Vagina (tissue), 2 donors: ENCODE measurements at regions not wholly inside any gene's neighbourhood (a gene's known extent, or its start where the extent isn't known, plus 50 kb on each side); places are given as distances from the start of the nearest gene placed in this dataset.
"Not testable (repeated sequence)": the region's sequence is repeated elsewhere in the genome, so short reads cannot be mapped to it uniquely, and the experiment has no call there.

Source experiments
- DNase-seq, 2 donors: peaks; one replicate each; pipeline ENCODE4 v3.0.0-alpha.2; 2017; ENCODE audit errors: extremely low spot score in 2 of 2
- H3K27ac ChIP-seq: fragments of 200-600 bp; sonication (generic); one replicate; pipeline ENCODE4 v1.5.1; 2019
- H3K27me3 ChIP-seq: fragments of 200-600 bp; sonication (generic); one replicate; pipeline ENCODE4 v1.5.1; 2019
- H3K36me3 ChIP-seq, 2 donors: fragments of 200-600 bp; sonication (generic); one replicate each; pipeline ENCODE4 v1.5.1; 2017 to 2019
- H3K4me1 ChIP-seq: fragments of 200-600 bp; sonication (generic); one replicate; pipeline ENCODE4 v1.5.1; 2019
- H3K4me3 ChIP-seq, 2 donors: fragments of 200-600 bp; sonication (generic); 1 replicate in 1 of 2; 2 replicates in 1 of 2; pipeline ENCODE4 v1.5.1; 2016 to 2019
- H3K9me3 ChIP-seq: fragments of 200-600 bp; sonication (generic); one replicate; pipeline ENCODE4 v1.5.1; 2019
- CTCF ChIP-seq, 3 experiments: fragments of 450-650 bp in 2 of 3; fragments of 200-600 bp in 1 of 3; sonication (generic) in 1 of 3; IDR thresholded peaks; one replicate each; pipeline ENCODE4 v1.5.1; 2017 to 2019; ENCODE audit warnings: antibody characterized with exemption in 3 of 3, mild to moderate bottlenecking in 2 of 3, moderate library complexity in 2 of 3
- POLR2A ChIP-seq, 2 donors: fragments of 450-650 bp; IDR thresholded peaks; one replicate each; pipeline ENCODE4 v1.6.1; 2017; ENCODE audit warnings: antibody characterized with exemption in 2 of 2, mild to moderate bottlenecking in 2 of 2, moderate library complexity in 2 of 2
- POLR2AphosphoS5 ChIP-seq, 2 donors: sonication (generic); formaldehyde crosslinking; IDR thresholded peaks; one replicate each; pipeline ENCODE4 v1.9.0; 2017; ENCODE audit warnings: antibody characterized with exemption in 2 of 2, mild to moderate bottlenecking in 2 of 2, low read depth in 1 of 2; ENCODE audit not compliant: insufficient read depth in 1 of 2
- intact Hi-C: fragments of 100-400 bp; cut with DNase I; formaldehyde crosslinking; loops from one replicate; pipeline ENCODE4 v1.15.1; 2023

GRCh38 chr16:79947771-79948170 lies 347.2 kb upstream of the MAF start:
- intact Hi-C loops, result no loop called here
- Histone ChIP-seq H3K27me3 (no peaks in the 10 kb centered on the region), H3K27ac (no peak overlapping the region), H3K4me3 (no peak overlapping the region), H3K36me3 (no peaks in the 10 kb centered on the region), H3K4me1 (no peaks in the 10 kb centered on the region), H3K9me3 (no peaks in the 10 kb centered on the region)
- DNase-seq, result no peak
- no peak for TF ChIP-seq POLR2A (IDR thresholded peaks at IDR 0.05)
- TF ChIP-seq POLR2AphosphoS5 (IDR thresholded peaks at IDR 0.05; ENCODE audit: insufficient read depth in 1 of 2, low read depth in 1 of 2), result no peak
- TF ChIP-seq CTCF (IDR thresholded peaks at IDR 0.05), result no peak

- no peak overlapping the region for H3K4me3 ChIP-seq
- H3K4me1 ChIP-seq, result no peaks in the 10 kb centered on the region
- no peak for DNase-seq
- H3K27ac ChIP-seq, result no peak overlapping the region
- no peaks in the 10 kb centered on the region for H3K36me3 ChIP-seq
- TF ChIP-seq POLR2AphosphoS5 (IDR thresholded peaks at IDR 0.05; ENCODE audit: insufficient read depth in 1 of 2, low read depth in 1 of 2) (no peak), POLR2A (IDR thresholded peaks at IDR 0.05) (no peak), CTCF (IDR thresholded peaks at IDR 0.05) (no peak)
- no peaks in the 10 kb centered on the region for H3K27me3 ChIP-seq
- intact Hi-C loops, result no loop called here
- H3K9me3 ChIP-seq, result no peaks in the 10 kb centered on the region
Measured at GRCh38 chr16:79946252-79946651, 345.7 kb upstream of the MAF start.

DNA sequence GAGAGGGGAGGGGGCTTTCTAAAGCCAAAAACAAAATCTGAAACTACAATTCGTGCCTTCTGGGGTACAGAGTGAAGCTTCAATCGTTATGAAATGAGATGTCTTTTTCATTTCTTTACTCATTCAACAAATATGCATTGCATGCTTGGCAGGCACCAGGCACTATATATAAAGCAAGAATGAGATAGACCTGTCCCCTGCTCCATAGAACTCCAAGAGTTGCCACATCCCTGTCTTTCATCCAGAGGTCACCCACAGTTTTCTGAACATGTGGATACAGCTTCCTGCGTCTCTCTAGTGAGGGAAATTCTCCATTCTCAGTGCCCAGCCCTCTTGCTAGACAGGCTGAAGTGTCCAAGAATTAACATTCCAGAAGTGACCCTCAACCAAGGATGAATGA lies 343.2 kb upstream of the MAF start:
- no peaks in the 10 kb centered on the region for H3K36me3 ChIP-seq
- H3K9me3 ChIP-seq, result no peaks in the 10 kb centered on the region
- H3K4me3 ChIP-seq, result no peak overlapping the region
- no peaks in the 10 kb centered on the region for H3K4me1 ChIP-seq
- H3K27ac ChIP-seq, result no peak overlapping the region
- no peak for DNase-seq
- intact Hi-C loops, result no loop called here
- TF ChIP-seq CTCF (IDR thresholded peaks at IDR 0.05) (no peak), POLR2A (IDR thresholded peaks at IDR 0.05) (no peak), POLR2AphosphoS5 (IDR thresholded peaks at IDR 0.05; ENCODE audit: insufficient read depth in 1 of 2, low read depth in 1 of 2) (no peak)
- H3K27me3 ChIP-seq, result no peaks in the 10 kb centered on the region

DNA sequence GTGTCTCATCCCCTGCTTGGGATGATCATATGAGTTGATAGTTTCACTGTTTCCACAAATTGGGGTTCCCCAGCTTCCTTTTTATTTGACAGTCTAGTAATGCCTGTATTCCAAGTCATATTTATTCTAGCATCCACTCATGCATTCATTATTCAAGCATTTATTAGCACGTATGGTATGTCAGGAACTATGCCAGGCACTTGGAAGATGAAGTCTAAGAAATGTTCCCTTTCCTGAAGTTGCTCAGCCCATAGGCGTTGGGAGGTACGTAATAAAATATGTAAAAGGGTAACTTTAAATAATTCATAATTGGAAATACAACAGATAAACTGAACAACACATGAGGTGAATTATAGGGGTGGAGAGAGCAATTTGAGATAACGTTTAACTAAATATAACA lies 338.0 kb upstream of the MAF start:
- TF ChIP-seq CTCF (IDR thresholded peaks at IDR 0.05) (no peak), POLR2AphosphoS5 (IDR thresholded peaks at IDR 0.05; ENCODE audit: insufficient read depth in 1 of 2, low read depth in 1 of 2) (no peak), POLR2A (IDR thresholded peaks at IDR 0.05) (no peak)
- intact Hi-C loops, result no loop called here
- no peaks in the 10 kb centered on the region for H3K27me3 ChIP-seq

GRCh38 chr16:79937671-79938070 lies 337.1 kb upstream of the MAF start:
- H3K36me3 ChIP-seq, H3K27me3 ChIP-seq, intact Hi-C loops: not testable (repeated sequence)

More for the DNA sequence above, 338.0 kb upstream of the MAF start:
- H3K9me3 ChIP-seq, result no peaks in the 10 kb centered on the region
- no peaks in the 10 kb centered on the region for H3K4me1 ChIP-seq
- no peak overlapping the region for H3K4me3 ChIP-seq
- DNase-seq, result no peak
- no peaks in the 10 kb centered on the region for H3K36me3 ChIP-seq
- no peak overlapping the region for H3K27ac ChIP-seq

GRCh38 chr16:79933603-79934002 lies 333.1 kb upstream of the MAF start:
- no peaks in the 10 kb centered on the region for H3K9me3 ChIP-seq
- no peaks in the 10 kb centered on the region for H3K36me3 ChIP-seq
- H3K4me1 ChIP-seq, result peaks cover 10% of the 10 kb centered on the region
- no peak overlapping the region for H3K4me3 ChIP-seq
- TF ChIP-seq POLR2AphosphoS5 (IDR thresholded peaks at IDR 0.05; ENCODE audit: insufficient read depth in 1 of 2, low read depth in 1 of 2), result no peak
- no peak for TF ChIP-seq CTCF (IDR thresholded peaks at IDR 0.05)
- TF ChIP-seq POLR2A (IDR thresholded peaks at IDR 0.05), result no peak
- intact Hi-C loops, result no loop called here
- no peak overlapping the region for H3K27ac ChIP-seq
- no peaks in the 10 kb centered on the region for H3K27me3 ChIP-seq
- no peak for DNase-seq

More at GRCh38 chr16:79937671-79938070, 337.1 kb upstream of the MAF start:
- not testable (repeated sequence) for H3K9me3 ChIP-seq, DNase-seq, H3K27ac ChIP-seq, H3K4me1 ChIP-seq, H3K4me3 ChIP-seq
